OCI-LY3 (cell line): ENCODE measurements at regions not wholly inside any gene's neighbourhood (a gene's known extent, or its start where the extent isn't known, plus 50 kb on each side); places are given as distances from the start of the nearest gene placed in this dataset.

Experiments
- EZH2phosphoT487 ChIP-seq: fragments of 200-600 bp; shearing (Covaris generic); IDR thresholded peaks from 2 replicates; pipeline ENCODE4 v1.6.1; 2018; ENCODE audit warnings: antibody characterized with exemption, mixed run types, low read depth
- TF ChIP-seq, protein P1 (sequence below): fragments of 200-600, 300-600 bp; sonication (generic); IDR thresholded peaks from 2 replicates; pipeline ENCODE4 v1.5.1; 2014; ENCODE audit warnings: antibody characterized with exemption, low read length, low read depth

DNA sequence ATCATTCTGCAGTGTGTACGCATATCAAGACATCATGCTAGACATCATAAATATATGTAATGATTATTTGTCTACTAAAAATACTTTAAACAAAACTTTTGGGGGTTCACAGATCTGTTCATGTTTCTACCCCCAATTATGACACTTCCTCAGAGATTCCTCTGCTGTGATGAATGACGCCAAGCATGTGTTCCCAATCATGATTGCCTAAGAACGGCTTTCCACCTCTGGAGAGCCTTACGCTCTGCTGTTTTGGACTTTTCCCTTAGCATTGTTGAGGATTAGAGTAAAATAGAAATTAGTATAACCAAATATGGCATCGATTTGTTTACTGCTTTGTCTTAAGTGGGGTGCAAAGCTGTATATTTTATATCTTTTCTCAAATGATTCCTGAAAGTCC, 236.3 kb upstream of the IGFBP3 start:
- TF ChIP-seq, protein P1, sequence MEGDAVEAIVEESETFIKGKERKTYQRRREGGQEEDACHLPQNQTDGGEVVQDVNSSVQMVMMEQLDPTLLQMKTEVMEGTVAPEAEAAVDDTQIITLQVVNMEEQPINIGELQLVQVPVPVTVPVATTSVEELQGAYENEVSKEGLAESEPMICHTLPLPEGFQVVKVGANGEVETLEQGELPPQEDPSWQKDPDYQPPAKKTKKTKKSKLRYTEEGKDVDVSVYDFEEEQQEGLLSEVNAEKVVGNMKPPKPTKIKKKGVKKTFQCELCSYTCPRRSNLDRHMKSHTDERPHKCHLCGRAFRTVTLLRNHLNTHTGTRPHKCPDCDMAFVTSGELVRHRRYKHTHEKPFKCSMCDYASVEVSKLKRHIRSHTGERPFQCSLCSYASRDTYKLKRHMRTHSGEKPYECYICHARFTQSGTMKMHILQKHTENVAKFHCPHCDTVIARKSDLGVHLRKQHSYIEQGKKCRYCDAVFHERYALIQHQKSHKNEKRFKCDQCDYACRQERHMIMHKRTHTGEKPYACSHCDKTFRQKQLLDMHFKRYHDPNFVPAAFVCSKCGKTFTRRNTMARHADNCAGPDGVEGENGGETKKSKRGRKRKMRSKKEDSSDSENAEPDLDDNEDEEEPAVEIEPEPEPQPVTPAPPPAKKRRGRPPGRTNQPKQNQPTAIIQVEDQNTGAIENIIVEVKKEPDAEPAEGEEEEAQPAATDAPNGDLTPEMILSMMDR: no peak
- TF ChIP-seq EZH2phosphoT487: no peak
